ENCODE measurements at regions not wholly inside any gene's neighbourhood (a gene's known extent, or its start where the extent isn't known, plus 50 kb on each side); places are given as distances from the start of the nearest gene placed in this dataset.

- H2AFZ ChIP-seq (ENCODE audit: low read length) = no peak overlapping the region
These were observed 416.0 kb upstream of the TMCO5A start for GRCh38 chr15:37518436-37518835.

More at GRCh38 chr15:37518436-37518835, 416.0 kb upstream of the TMCO5A start:
- Histone ChIP-seq H4K91ac (ENCODE audit: insufficient read length, low read depth, low read length) (no peak overlapping the region), H2BK5ac (ENCODE audit: insufficient read length, low read length) (no peak overlapping the region), H2AK5ac (ENCODE audit: insufficient read length, low read length) (no peak overlapping the region), H4K5ac (ENCODE audit: insufficient read length, low read depth, low read length) (no peak overlapping the region), H3K9ac (ENCODE audit: extremely low read depth, insufficient read length, low read length) (no peak overlapping the region), H3K23ac (ENCODE audit: insufficient read length, low read depth, low read length) (no peak overlapping the region), H2BK20ac (ENCODE audit: low read depth, low read length, poor library complexity, severe bottlenecking) (no peak overlapping the region), H3K27me3 (ENCODE audit: insufficient read depth, low read length) (no peaks in the 10 kb centered on the region), H3K79me1 (ENCODE audit: insufficient read depth, low read depth, low read length, poor library complexity, severe bottlenecking) (no peaks in the 10 kb centered on the region), H3K27ac (ENCODE audit: insufficient read length, low read depth, low read length) (no peak overlapping the region), H3K23me2 (ENCODE audit: insufficient read length, low read depth, low read length, poor library complexity, severe bottlenecking) (no peaks in the 10 kb centered on the region), H3K9me3 (ENCODE audit: control insufficient read depth, low read depth, low read length) (no peaks in the 10 kb centered on the region), H3K56ac (ENCODE audit: insufficient read length, low read depth, low read length) (no peak overlapping the region), H3T11ph (ENCODE audit: low read length) (no peak overlapping the region), H3K4me1 (ENCODE audit: insufficient read depth, low read length) (no peaks in the 10 kb centered on the region), H2BK120ac (ENCODE audit: low read depth, low read length, poor library complexity, severe bottlenecking) (no peak overlapping the region), H2BK15ac (ENCODE audit: low read depth, low read length) (no peak overlapping the region), H3K79me2 (ENCODE audit: insufficient read depth, low read length) (no peaks in the 10 kb centered on the region), H3K4me2 (ENCODE audit: insufficient read depth, insufficient read length, low read length) (no peak overlapping the region), H2BK12ac (ENCODE audit: insufficient read length, low read depth, low read length) (no peak overlapping the region), H4K20me1 (ENCODE audit: control insufficient read depth, insufficient read depth, insufficient read length) (no peaks in the 10 kb centered on the region), H4K8ac (replicated peaks; ENCODE audit: insufficient read length, low read depth, low read length) (no peak overlapping the region), H3K4ac (ENCODE audit: low read depth, low read length) (no peak overlapping the region), H3K14ac (ENCODE audit: insufficient read depth, low read length) (no peak overlapping the region), H3K18ac (ENCODE audit: insufficient read length, low read depth, low read length) (no peak overlapping the region)
- DNase-seq = no peak
- Mint-ChIP-seq H3K4me1 (no peaks in the 10 kb centered on the region), H3K27ac (no peak overlapping the region), H3K36me3 (ENCODE audit: insufficient read depth in 1 of 3, low read depth in 3 of 3) (peaks cover 0 to 5% (median 3%) of the 10 kb centered on the region in 3 experiments; a peak in 4 of 7 replicates), H3K9me3 (peaks cover 7 to 8% of the 10 kb centered on the region in 2 experiments; a peak in 4 of 5 replicates), H3K4me3 (no peak overlapping the region), H3K27me3 (ENCODE audit: low read depth) (no peaks in the 10 kb centered on the region)
- TF ChIP-seq CTCF (conservative IDR thresholded peaks at IDR 0.05) = no peak
- no CpG with 5 or more reads among the region's 1 CpG for WGBS (ENCODE audit: extremely low coverage, insufficient read length, low lambda C conversion rate)
